Fibroblast of lung (primary cell): ENCODE measurements at regions not wholly inside any gene's neighbourhood (a gene's known extent, or its start where the extent isn't known, plus 50 kb on each side); places are given as distances from the start of the nearest gene placed in this dataset.
"Not testable (repeated sequence)": the region's sequence is repeated elsewhere in the genome, so short reads cannot be mapped to it uniquely, and the experiment has no call there.

Experiments used
- CTCF ChIP-seq, 2 donors: IDR thresholded peaks in 1 of 2; conservative IDR thresholded peaks in 1 of 2; 1 replicate in 1 of 2; 2 replicates in 1 of 2; pipeline ENCODE4 v1.5.1; 2011 to 2012; ENCODE audit warnings: low read length in 2 of 2, control low read depth in 1 of 2, inconsistent platforms in 1 of 2, low read depth in 1 of 2, mild to moderate bottlenecking in 1 of 2
- EZH2 ChIP-seq: IDR thresholded peaks from 2 replicates; pipeline ENCODE4 v1.5.1; 2012; ENCODE audit warnings: low read length, control low read depth, mild to moderate bottlenecking; ENCODE audit errors: missing control alignments

- not testable (repeated sequence) for TF ChIP-seq CTCF (conservative IDR thresholded peaks at IDR 0.05 in 1 of 2, IDR thresholded peaks at IDR 0.05 in 1 of 2; ENCODE audit: low read depth in 1 of 2, low read length in 2 of 2); EZH2
Measured at GRCh38 chr5:74481357-74481756, 159.2 kb downstream of the ENC1 start.
